Breast epithelium (tissue), 3 donors: ENCODE measurements at regions not wholly inside any gene's neighbourhood (a gene's known extent, or its start where the extent isn't known, plus 50 kb on each side); places are given as distances from the start of the nearest gene placed in this dataset.

Experiments used
- POLR2A ChIP-seq: fragments of 450-650 bp; IDR thresholded peaks from one replicate; pipeline ENCODE4 v1.6.1; 2016; ENCODE audit warnings: antibody characterized with exemption, mild to moderate bottlenecking, moderate library complexity
- POLR2AphosphoS5 ChIP-seq, 3 donors: sonication (generic); formaldehyde crosslinking; IDR thresholded peaks; one replicate each; pipeline ENCODE4 v1.6.1; 2017; ENCODE audit warnings: antibody characterized with exemption in 3 of 3
- TF ChIP-seq, protein P1 (sequence below), 3 donors: fragments of 450-650 bp; IDR thresholded peaks; one replicate each; pipeline ENCODE4 v1.5.1; 2016 to 2017; ENCODE audit warnings: antibody characterized with exemption in 3 of 3, mild to moderate bottlenecking in 3 of 3, moderate library complexity in 3 of 3

GRCh38 chrX:88937616-88938015 is 190.6 kb downstream of the CPXCR1 start:
- TF ChIP-seq, protein P1, sequence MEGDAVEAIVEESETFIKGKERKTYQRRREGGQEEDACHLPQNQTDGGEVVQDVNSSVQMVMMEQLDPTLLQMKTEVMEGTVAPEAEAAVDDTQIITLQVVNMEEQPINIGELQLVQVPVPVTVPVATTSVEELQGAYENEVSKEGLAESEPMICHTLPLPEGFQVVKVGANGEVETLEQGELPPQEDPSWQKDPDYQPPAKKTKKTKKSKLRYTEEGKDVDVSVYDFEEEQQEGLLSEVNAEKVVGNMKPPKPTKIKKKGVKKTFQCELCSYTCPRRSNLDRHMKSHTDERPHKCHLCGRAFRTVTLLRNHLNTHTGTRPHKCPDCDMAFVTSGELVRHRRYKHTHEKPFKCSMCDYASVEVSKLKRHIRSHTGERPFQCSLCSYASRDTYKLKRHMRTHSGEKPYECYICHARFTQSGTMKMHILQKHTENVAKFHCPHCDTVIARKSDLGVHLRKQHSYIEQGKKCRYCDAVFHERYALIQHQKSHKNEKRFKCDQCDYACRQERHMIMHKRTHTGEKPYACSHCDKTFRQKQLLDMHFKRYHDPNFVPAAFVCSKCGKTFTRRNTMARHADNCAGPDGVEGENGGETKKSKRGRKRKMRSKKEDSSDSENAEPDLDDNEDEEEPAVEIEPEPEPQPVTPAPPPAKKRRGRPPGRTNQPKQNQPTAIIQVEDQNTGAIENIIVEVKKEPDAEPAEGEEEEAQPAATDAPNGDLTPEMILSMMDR (IDR thresholded peaks at IDR 0.05) = no peak
- TF ChIP-seq POLR2A = no peak
- no peak for TF ChIP-seq POLR2AphosphoS5 (IDR thresholded peaks at IDR 0.05)
